Muscle layer of colon (tissue), 2 donors: ENCODE measurements at regions not wholly inside any gene's neighbourhood (a gene's known extent, or its start where the extent isn't known, plus 50 kb on each side); places are given as distances from the start of the nearest gene placed in this dataset.

Experiments
- H3K27ac ChIP-seq: one replicate; pipeline ENCODE4 v1.7.0; 2013; ENCODE audit warnings: low read depth, mild to moderate bottlenecking, low read length, moderate library complexity
- H3K27me3 ChIP-seq, 2 donors: one replicate each; pipeline ENCODE4 v1.7.0; 2013; ENCODE audit warnings: low read length in 2 of 2, mild to moderate bottlenecking in 2 of 2; ENCODE audit not compliant: insufficient read depth in 2 of 2, control insufficient read depth in 1 of 2
- H3K36me3 ChIP-seq: one replicate; pipeline ENCODE4 v1.7.0; 2013; ENCODE audit warnings: mild to moderate bottlenecking, low read length; ENCODE audit not compliant: insufficient read depth
- H3K4me1 ChIP-seq: one replicate; pipeline ENCODE4 v1.7.0; 2013; ENCODE audit warnings: mild to moderate bottlenecking, low read length; ENCODE audit not compliant: insufficient read depth
- H3K4me3 ChIP-seq, 2 donors: one replicate each; pipeline ENCODE4 v1.7.0; 2013; ENCODE audit warnings: low read length in 2 of 2, low read depth in 1 of 2, mild to moderate bottlenecking in 1 of 2, moderate library complexity in 1 of 2
- H3K9ac ChIP-seq: one replicate; pipeline ENCODE4 v1.7.0; 2013; ENCODE audit warnings: low read length
- H3K9me3 ChIP-seq: one replicate; pipeline ENCODE4 v1.7.0; 2013; ENCODE audit warnings: mild to moderate bottlenecking, low read length
- donor health status: abdominal sarcoma.
- donor health status: Adenocarcinoma of cecum.

- no peaks in the 10 kb centered on the region for H3K9me3 ChIP-seq
- no peak overlapping the region for H3K4me3 ChIP-seq
- H3K27ac ChIP-seq, result no peak overlapping the region
- H3K27me3 ChIP-seq, result no peaks in the 10 kb centered on the region
- H3K9ac ChIP-seq, result no peak overlapping the region
- no peaks in the 10 kb centered on the region for H3K4me1 ChIP-seq
- H3K36me3 ChIP-seq, result no peaks in the 10 kb centered on the region
These were observed 234.9 kb downstream of the DOK5 start for GRCh38 chr20:54710341-54710740.

GRCh38 chr20:54708229-54708628 lies 232.8 kb downstream of the DOK5 start:
- no peaks in the 10 kb centered on the region for H3K36me3 ChIP-seq
- H3K27me3 ChIP-seq, result no peaks in the 10 kb centered on the region
- no peak overlapping the region for H3K27ac ChIP-seq
- H3K9me3 ChIP-seq, result no peaks in the 10 kb centered on the region
- H3K4me1 ChIP-seq, result no peaks in the 10 kb centered on the region
- no peak overlapping the region for H3K4me3 ChIP-seq
- no peak overlapping the region for H3K9ac ChIP-seq

GRCh38 chr20:54707801-54708200 lies 232.4 kb downstream of the DOK5 start:
- no peaks in the 10 kb centered on the region for H3K9me3 ChIP-seq
- no peak overlapping the region for H3K27ac ChIP-seq
- no peak overlapping the region for H3K9ac ChIP-seq
- H3K4me3 ChIP-seq, result no peak overlapping the region
- H3K27me3 ChIP-seq, result no peaks in the 10 kb centered on the region
- H3K36me3 ChIP-seq, result no peaks in the 10 kb centered on the region
- no peaks in the 10 kb centered on the region for H3K4me1 ChIP-seq

GRCh38 chr20:54706581-54706980 lies 231.2 kb downstream of the DOK5 start:
- H3K4me1 ChIP-seq, result no peaks in the 10 kb centered on the region
- no peaks in the 10 kb centered on the region for H3K36me3 ChIP-seq
- H3K9ac ChIP-seq, result no peak overlapping the region
- no peak overlapping the region for H3K27ac ChIP-seq
- no peaks in the 10 kb centered on the region for H3K9me3 ChIP-seq
- no peak overlapping the region for H3K4me3 ChIP-seq
- H3K27me3 ChIP-seq, result no peaks in the 10 kb centered on the region

- no peaks in the 10 kb centered on the region for H3K36me3 ChIP-seq
These were observed 228.7 kb downstream of the DOK5 start for GRCh38 chr20:54704032-54704635.

More at GRCh38 chr20:54704032-54704635, 228.7 kb downstream of the DOK5 start:
- no peaks in the 10 kb centered on the region for H3K27me3 ChIP-seq
- H3K27ac ChIP-seq, result no peak overlapping the region
- no peak overlapping the region for H3K4me3 ChIP-seq
- no peaks in the 10 kb centered on the region for H3K4me1 ChIP-seq
- no peak overlapping the region for H3K9ac ChIP-seq
- H3K9me3 ChIP-seq, result no peaks in the 10 kb centered on the region
